H1 (cell line): ENCODE measurements at regions not wholly inside any gene's neighbourhood (a gene's known extent, or its start where the extent isn't known, plus 50 kb on each side); places are given as distances from the start of the nearest gene placed in this dataset.

Experiments
- CTCF ChIA-PET: fragments of 300-600 bp; sonication (Branson Sonifier 250); formaldehyde crosslinking; loops from one replicate; lab custom pipeline; 2021; ENCODE audit not compliant: partially characterized antibody; lab: Charles Lee
- POLR2A ChIA-PET: fragments of 300-600 bp; sonication (Branson Sonifier 250); formaldehyde crosslinking; loops from one replicate; lab custom pipeline; 2021; ENCODE audit warnings: inconsistent platforms; ENCODE audit not compliant: partially characterized antibody; lab: Charles Lee
- DNase-seq, 2 experiments: peaks; one replicate each; pipeline versions ENCODE4 v3.0.0 to v3.0.0-alpha.2; 2010 to 2022; ENCODE audit warnings: low spot score in 2 of 2, low read depth in 1 of 2, mixed read lengths in 1 of 2
- FAIRE-seq: peaks from 2 replicates; lab custom pipeline; 2011; peaks lifted over from hg19 to GRCh38; lab: Jason Lieb, UNC
- H2AFZ ChIP-seq: 2 replicates; pipeline ENCODE4 v1.8.1; 2012; ENCODE audit warnings: low read length, inconsistent platforms
- H2AK5ac ChIP-seq: 2 replicates; pipeline ENCODE4 v1.6.1; 2013; ENCODE audit warnings: low read depth, low read length
- H2BK120ac ChIP-seq: replicated peaks from 2 replicates; pipeline ENCODE3; 2013; ENCODE audit warnings: low read depth, low read length, inconsistent platforms
- H2BK12ac ChIP-seq: 2 replicates; pipeline ENCODE4 v1.6.1; 2013; ENCODE audit warnings: low read depth, low read length
- H2BK15ac ChIP-seq: 2 replicates; pipeline ENCODE4 v1.6.1; 2013; ENCODE audit warnings: low read length
- H2BK20ac ChIP-seq: 2 replicates; pipeline ENCODE4 v1.6.1; 2013; ENCODE audit warnings: low read length
- H2BK5ac ChIP-seq: 2 replicates; pipeline ENCODE4 v1.6.1; 2013; ENCODE audit warnings: low read depth, low read length
- H3K14ac ChIP-seq: 2 replicates; pipeline ENCODE4 v1.6.1; 2013; ENCODE audit warnings: inconsistent platforms; ENCODE audit not compliant: insufficient read length
- H3K18ac ChIP-seq: 2 replicates; pipeline ENCODE4 v1.6.1; 2013; ENCODE audit warnings: low read length; ENCODE audit errors: extremely low read depth
- H3K23ac ChIP-seq: 2 replicates; pipeline ENCODE4 v1.6.1; 2013; ENCODE audit warnings: inconsistent platforms; ENCODE audit not compliant: insufficient read length
- H3K23me2 ChIP-seq: 2 replicates; pipeline ENCODE4 v1.6.1; 2013; ENCODE audit warnings: low read depth, low read length
- H3K27ac ChIP-seq: 2 replicates; pipeline ENCODE4 v1.6.1; 2011; ENCODE audit warnings: low read depth, low read length, inconsistent platforms
- H3K27me3 ChIP-seq, 4 experiments: replicated peaks in 1 of 4; 1 replicate in 1 of 4; 2 replicates in 3 of 4; pipeline versions ENCODE4 v1.6.1 to v1.8.1; 2011 to 2013; ENCODE audit warnings: low read length in 3 of 4, mild to moderate bottlenecking in 3 of 4, inconsistent platforms in 2 of 4, mixed read lengths in 2 of 4, moderate library complexity in 1 of 4; ENCODE audit not compliant: control insufficient read depth in 3 of 4, insufficient read depth in 3 of 4; ENCODE audit errors: extremely low read depth in 1 of 4
- H3K36me3 ChIP-seq, 4 experiments: 2 replicates each; pipeline versions ENCODE4 v1.6.1 to v1.8.1; 2011 to 2013; ENCODE audit warnings: mild to moderate bottlenecking in 4 of 4, low read length in 3 of 4, moderate library complexity in 2 of 4, control low read depth in 1 of 4, inconsistent platforms in 1 of 4; ENCODE audit not compliant: insufficient read depth in 4 of 4, control insufficient read depth in 2 of 4
- H3K4ac ChIP-seq: replicated peaks from 2 replicates; pipeline ENCODE3; 2013; ENCODE audit warnings: low read length, low read depth, mixed read lengths, inconsistent platforms; ENCODE audit not compliant: insufficient read length
- H3K4me1 ChIP-seq, 4 experiments: replicated peaks in 1 of 4; 1 replicate in 1 of 4; 2 replicates in 3 of 4; pipeline versions ENCODE4 v1.6.1 to v1.8.1; 2011 to 2013; ENCODE audit warnings: low read length in 3 of 4, inconsistent platforms in 2 of 4, mixed read lengths in 1 of 4; ENCODE audit not compliant: insufficient read depth in 4 of 4, control insufficient read depth in 3 of 4
- H3K4me2 ChIP-seq, 2 experiments: 2 replicates each; pipeline versions ENCODE4 v1.6.1 to v1.8.1; 2011 to 2013; ENCODE audit warnings: low read depth in 2 of 2, low read length in 2 of 2, control low read depth in 1 of 2, inconsistent platforms in 1 of 2, mild to moderate bottlenecking in 1 of 2; ENCODE audit not compliant: insufficient read depth in 1 of 2
- H3K4me3 ChIP-seq, 4 experiments: fragments of 200-600, 300-600 bp in 1 of 4; sonication (generic), shearing (Covaris generic), sonication (Bioruptor Twin) in 1 of 4; 2 replicates each; pipeline versions ENCODE4 v1.5.1 to v1.8.1; 2011 to 2016; ENCODE audit warnings: low read length in 4 of 4, low read depth in 3 of 4, control low read depth in 2 of 4, inconsistent platforms in 2 of 4, mild to moderate bottlenecking in 2 of 4, mixed read lengths in 1 of 4, moderate library complexity in 1 of 4; ENCODE audit not compliant: insufficient read depth in 2 of 4; ENCODE audit errors: extremely low read depth in 1 of 4
- H3K56ac ChIP-seq: replicated peaks from 2 replicates; pipeline ENCODE3; 2013; ENCODE audit warnings: low read depth, mild to moderate bottlenecking, mixed read lengths, low read length, inconsistent platforms; ENCODE audit not compliant: insufficient read length
- H3K79me1 ChIP-seq: 2 replicates; pipeline ENCODE4 v1.6.1; 2013; ENCODE audit warnings: low read depth, low read length, control low read depth
- H3K79me2 ChIP-seq, 2 experiments: 2 replicates each; pipeline versions ENCODE4 v1.6.1 to v1.8.1; 2012 to 2013; ENCODE audit warnings: low read length in 2 of 2, mild to moderate bottlenecking in 2 of 2, inconsistent platforms in 1 of 2; ENCODE audit not compliant: insufficient read depth in 2 of 2, control insufficient read depth in 1 of 2
- H3K9ac ChIP-seq, 4 experiments: replicated peaks in 1 of 4; 1 replicate in 1 of 4; 2 replicates in 3 of 4; pipeline versions ENCODE4 v1.6.1 to v1.8.1; 2011 to 2013; ENCODE audit warnings: low read depth in 3 of 4, low read length in 3 of 4, control low read depth in 2 of 4, mild to moderate bottlenecking in 2 of 4, moderate library complexity in 2 of 4, inconsistent platforms in 1 of 4; ENCODE audit errors: extremely low read depth in 1 of 4
- H3K9me3 ChIP-seq, 2 experiments: 2 replicates each; pipeline versions ENCODE4 v1.6.1 to v1.8.1; 2012 to 2013; ENCODE audit warnings: mild to moderate bottlenecking in 2 of 2, moderate library complexity in 2 of 2, control low read depth in 1 of 2, inconsistent platforms in 1 of 2, low read depth in 1 of 2, low read length in 1 of 2, mixed read lengths in 1 of 2; ENCODE audit not compliant: insufficient read depth in 2 of 2
- H4K20me1 ChIP-seq, 2 experiments: replicated peaks in 1 of 2; 2 replicates each; pipeline versions ENCODE3 to v1.8.1; 2011 to 2013; ENCODE audit warnings: inconsistent platforms in 2 of 2, low read length in 2 of 2, mild to moderate bottlenecking in 1 of 2; ENCODE audit not compliant: insufficient read depth in 2 of 2, control insufficient read depth in 1 of 2
- H4K5ac ChIP-seq: 2 replicates; pipeline ENCODE4 v1.6.1; 2013; ENCODE audit warnings: low read length, low read depth, mixed read lengths, inconsistent platforms; ENCODE audit not compliant: insufficient read length
- H4K8ac ChIP-seq: 2 replicates; pipeline ENCODE4 v1.8.0; 2013; ENCODE audit warnings: mild to moderate bottlenecking, moderate library complexity, low read length, inconsistent platforms; ENCODE audit not compliant: insufficient read depth; ENCODE audit errors: extremely low read depth
- H4K91ac ChIP-seq: replicated peaks from 2 replicates; pipeline ENCODE3; 2013; ENCODE audit warnings: low read length, mixed read lengths, inconsistent platforms; ENCODE audit not compliant: insufficient read length
- ASH2L ChIP-seq: fragments of 200-600, 300-600 bp; sonication (generic); IDR thresholded peaks from one replicate; pipeline ENCODE4 v1.7.1; 2017; ENCODE audit warnings: low read length
- BACH1 ChIP-seq: IDR thresholded peaks from 2 replicates; pipeline ENCODE4 v1.6.1; 2012; ENCODE audit warnings: low read length, improper control_type of control experiment
- CHD1 ChIP-seq: IDR thresholded peaks from 2 replicates; pipeline ENCODE4 v1.6.1; 2012; ENCODE audit warnings: low read depth, low read length, improper control_type of control experiment
- E2F6 ChIP-seq: IDR thresholded peaks from 2 replicates; pipeline ENCODE4 v1.6.1; 2012; ENCODE audit warnings: inconsistent platforms
- FOSL1 ChIP-seq: IDR thresholded peaks from 2 replicates; pipeline ENCODE4 v1.6.1; 2011; ENCODE audit warnings: mild to moderate bottlenecking, low read depth, low read length, moderate library complexity; ENCODE audit not compliant: insufficient read depth
- JUND ChIP-seq: IDR thresholded peaks from 2 replicates; pipeline ENCODE4 v1.6.1; 2011; ENCODE audit warnings: mild to moderate bottlenecking, improper control_type of control experiment, low read length
- NANOG ChIP-seq: IDR thresholded peaks from 2 replicates; pipeline ENCODE4 v1.6.1; 2011; ENCODE audit warnings: low read length, low read depth, mild to moderate bottlenecking, inconsistent platforms; ENCODE audit not compliant: insufficient read depth, poor library complexity, severe bottlenecking
- POLR2A ChIP-seq, 2 experiments: IDR thresholded peaks; 1 replicate in 1 of 2; 2 replicates in 1 of 2; pipeline ENCODE4 v1.6.1; 2011; ENCODE audit warnings: low read depth in 2 of 2, low read length in 2 of 2, mild to moderate bottlenecking in 2 of 2; ENCODE audit errors: control extremely low read depth in 1 of 2
- POU5F1 ChIP-seq: IDR thresholded peaks from 2 replicates; pipeline ENCODE4 v1.6.1; 2011; ENCODE audit warnings: low read depth, mild to moderate bottlenecking, low read length, moderate library complexity
- SAP30 ChIP-seq: fragments of 300-600 bp; sonication (generic); IDR thresholded peaks from 2 replicates; pipeline ENCODE4 v1.7.1; 2012; ENCODE audit warnings: low read length, moderate library complexity, mild to moderate bottlenecking, inconsistent platforms; ENCODE audit not compliant: insufficient read depth, insufficient replicate concordance
- SIX5 ChIP-seq: IDR thresholded peaks from 2 replicates; pipeline ENCODE4 v1.6.1; 2011; ENCODE audit warnings: mild to moderate bottlenecking, low read depth, low read length
- SP2 ChIP-seq: IDR thresholded peaks from 2 replicates; pipeline ENCODE4 v1.6.1; 2012; ENCODE audit warnings: mild to moderate bottlenecking, low read length, inconsistent platforms
- YY1 ChIP-seq: IDR thresholded peaks from 2 replicates; pipeline ENCODE4 v1.6.1; 2011; ENCODE audit warnings: low read depth, mild to moderate bottlenecking, low read length
- WGBS, 2 experiments: shearing (Covaris generic) in 1 of 2; methylation state at CpG; one replicate each; pipeline versions ENCODE4 v1.1.6 to v1.1.7; 2013 to 2015; ENCODE audit warnings: low lambda C conversion rate in 2 of 2, mixed read lengths in 2 of 2, inconsistent platforms in 1 of 2, low coverage in 1 of 2, missing lambda C conversion rate in 1 of 2; ENCODE audit not compliant: insufficient replicate concordance in 2 of 2, insufficient coverage in 1 of 2, insufficient read length in 1 of 2; ENCODE audit errors: extremely low coverage in 1 of 2, missing lambda C conversion rate in 1 of 2; 5-methylcytosine and 5-hydroxymethylcytosine counted together
- TF ChIP-seq, protein P1 (sequence below): IDR thresholded peaks from 2 replicates; pipeline ENCODE4 v1.6.1; 2011; ENCODE audit warnings: low read depth, mild to moderate bottlenecking, low read length; ENCODE audit not compliant: insufficient read depth

DNA sequence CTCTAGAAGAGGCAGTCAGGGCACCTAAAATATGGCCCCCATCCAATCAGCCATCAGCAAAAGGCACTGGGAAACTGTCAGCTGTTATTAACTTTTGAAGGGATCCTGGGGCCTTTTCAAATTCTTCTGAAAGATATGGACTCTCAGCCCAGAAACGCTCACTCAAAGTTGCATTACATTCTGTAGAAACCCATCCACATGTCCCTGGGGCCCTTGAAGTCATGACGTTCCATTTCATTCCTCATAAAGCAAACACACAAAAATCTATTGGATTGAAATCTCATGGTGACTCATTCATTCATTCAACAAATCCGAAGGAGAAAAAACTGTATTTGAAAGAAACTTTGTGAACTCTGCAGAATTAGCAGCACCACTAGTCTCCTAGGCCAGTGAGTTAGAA is 215.3 kb downstream of the C16orf95 start:
- H3K23ac ChIP-seq: no peak overlapping the region
- FAIRE-seq (no peak), DNase-seq (no peak)
- H4K91ac ChIP-seq: no peak overlapping the region
- H3K4me2 ChIP-seq: no peak overlapping the region
- POLR2A ChIA-PET: no interaction called here
- H2AFZ ChIP-seq: no peak overlapping the region
- H2BK20ac ChIP-seq: no peak overlapping the region
- H3K18ac ChIP-seq: no peak overlapping the region
- no peaks in the 10 kb centered on the region for H4K20me1 ChIP-seq
- no peak overlapping the region for H3K9ac ChIP-seq
- H3K9me3 ChIP-seq: no peaks in the 10 kb centered on the region
- peaks cover 0 to 15% (median 5%) of the 10 kb centered on the region in 4 experiments; a peak in 6 of 7 replicates for H3K4me1 ChIP-seq
- no peaks in the 10 kb centered on the region for H3K27me3 ChIP-seq
- no peak overlapping the region for H3K27ac ChIP-seq
- H3K79me2 ChIP-seq: no peaks in the 10 kb centered on the region
- no peak overlapping the region for H3K14ac ChIP-seq
- CTCF ChIA-PET: interaction anchor here (0.6 to 1.0 kb wide), 3 partner anchors 14 to 38 kb away, joined by 3 to 5 read pairs (median 3); no protein-coding TSS in a partner anchor
- H2BK12ac ChIP-seq: no peak overlapping the region
- H3K4me3 ChIP-seq: no peak overlapping the region
- H2AK5ac ChIP-seq: no peak overlapping the region
- H2BK15ac ChIP-seq: no peak overlapping the region
- H3K23me2 ChIP-seq: no peaks in the 10 kb centered on the region
- H2BK5ac ChIP-seq: no peak overlapping the region
- 84% methylated on average over 3 of the region's 3 CpGs; no CpG with 5 or more reads in 1 of the 2 experiments for WGBS, 2 experiments
- H3K4ac ChIP-seq: no peak overlapping the region
- no peaks in the 10 kb centered on the region for H3K79me1 ChIP-seq
- H3K36me3 ChIP-seq: no peaks in the 10 kb centered on the region
- no peak overlapping the region for H4K5ac ChIP-seq
- H2BK120ac ChIP-seq: no peak overlapping the region
- H4K8ac ChIP-seq: no peak overlapping the region
- H3K56ac ChIP-seq: no peak overlapping the region
- TF ChIP-seq SP2 (no peak), NANOG (no peak), ASH2L (no peak), SAP30 (no peak), SIX5 (no peak), CHD1 (no peak), YY1 (no peak), JUND (no peak), FOSL1 (no peak), E2F6 (no peak), POU5F1 (no peak), POLR2A (IDR thresholded peaks at IDR 0.05; ENCODE audit: control extremely low read depth in 1 of 2, low read depth in 2 of 2, low read length in 2 of 2) (no peak), BACH1 (no peak)
- TF ChIP-seq, protein P1, sequence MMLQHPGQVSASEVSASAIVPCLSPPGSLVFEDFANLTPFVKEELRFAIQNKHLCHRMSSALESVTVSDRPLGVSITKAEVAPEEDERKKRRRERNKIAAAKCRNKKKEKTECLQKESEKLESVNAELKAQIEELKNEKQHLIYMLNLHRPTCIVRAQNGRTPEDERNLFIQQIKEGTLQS: no peak
